HFFc6 (cell line): ENCODE measurements at regions not wholly inside any gene's neighbourhood (a gene's known extent, or its start where the extent isn't known, plus 50 kb on each side); places are given as distances from the start of the nearest gene placed in this dataset.

Experiments
- DNase-seq: peaks from one replicate; pipeline ENCODE4 v3.0.0-alpha.2; 2018
- H3K27ac Mint-ChIP-seq: 2 replicates; pipeline ENCODE4 v1.8.0; 2020; ENCODE audit warnings: mild to moderate bottlenecking, mixed read lengths
- H3K27me3 Mint-ChIP-seq: 2 replicates; pipeline ENCODE4 v1.8.0; 2021; ENCODE audit warnings: mild to moderate bottlenecking, moderate library complexity, mixed read lengths; ENCODE audit not compliant: insufficient read depth
- H3K36me3 Mint-ChIP-seq: 2 replicates; pipeline ENCODE4 v1.8.0; 2021; ENCODE audit warnings: low read depth, mixed read lengths
- H3K4me1 Mint-ChIP-seq: 2 replicates; pipeline ENCODE4 v1.8.0; 2020; ENCODE audit warnings: low read depth, mixed read lengths
- H3K4me3 Mint-ChIP-seq: 2 replicates; pipeline ENCODE4 v1.8.0; 2020; ENCODE audit warnings: mild to moderate bottlenecking, moderate library complexity, mixed read lengths
- H3K9me3 Mint-ChIP-seq: 2 replicates; pipeline ENCODE4 v1.8.0; 2020; ENCODE audit warnings: mild to moderate bottlenecking, mixed read lengths
- CTCF ChIP-seq: fragments of 200-600 bp; sonication (generic); IDR thresholded peaks from 2 replicates; pipeline ENCODE4 v1.5.0; 2021; ENCODE audit warnings: antibody characterized with exemption, mild to moderate bottlenecking

GRCh38 chr1:101086783-101087182 is 61.2 kb upstream of the DPH5 start:
- no peaks in the 10 kb centered on the region for H3K27me3 Mint-ChIP-seq
- H3K4me3 Mint-ChIP-seq, result no peak overlapping the region
- no peak for TF ChIP-seq CTCF
- DNase-seq, result no peak
- H3K36me3 Mint-ChIP-seq, result no peaks in the 10 kb centered on the region; the same call in 1 of the 2 replicates
- H3K4me1 Mint-ChIP-seq, result no peaks in the 10 kb centered on the region
- no peak overlapping the region for H3K27ac Mint-ChIP-seq
- no peaks in the 10 kb centered on the region for H3K9me3 Mint-ChIP-seq

GRCh38 chr1:101081496-101082488 is 56.2 kb upstream of the DPH5 start:
- no peaks in the 10 kb centered on the region for H3K4me1 Mint-ChIP-seq
- H3K4me3 Mint-ChIP-seq, result no peak overlapping the region
- H3K9me3 Mint-ChIP-seq, result no peaks in the 10 kb centered on the region
- peaks cover 21% of the 10 kb centered on the region for H3K36me3 Mint-ChIP-seq
- no peak for DNase-seq
- H3K27ac Mint-ChIP-seq, result no peak overlapping the region
- no peaks in the 10 kb centered on the region for H3K27me3 Mint-ChIP-seq
- TF ChIP-seq CTCF, result no peak

GRCh38 chr1:101080859-101081258 is 55.3 kb upstream of the DPH5 start:
- DNase-seq, result no peak
- H3K4me3 Mint-ChIP-seq, result no peak overlapping the region
- peaks cover 21% of the 10 kb centered on the region for H3K36me3 Mint-ChIP-seq
- no peaks in the 10 kb centered on the region for H3K4me1 Mint-ChIP-seq
- H3K27ac Mint-ChIP-seq, result no peak overlapping the region
- no peak for TF ChIP-seq CTCF
- H3K27me3 Mint-ChIP-seq, result no peaks in the 10 kb centered on the region
- no peaks in the 10 kb centered on the region for H3K9me3 Mint-ChIP-seq

GRCh38 chr1:101079341-101079740 is 53.8 kb upstream of the DPH5 start:
- Mint-ChIP-seq H3K9me3 (no peaks in the 10 kb centered on the region), H3K27me3 (no peaks in the 10 kb centered on the region)

GRCh38 chr1:101077849-101078248 is 52.3 kb upstream of the DPH5 start:
- H3K4me1 Mint-ChIP-seq, result no peaks in the 10 kb centered on the region
- no peak overlapping the region for H3K4me3 Mint-ChIP-seq
- DNase-seq, result no peak
- no peak overlapping the region for H3K27ac Mint-ChIP-seq
- no peak for TF ChIP-seq CTCF
- H3K27me3 Mint-ChIP-seq, result no peaks in the 10 kb centered on the region
- no peaks in the 10 kb centered on the region for H3K9me3 Mint-ChIP-seq
- H3K36me3 Mint-ChIP-seq, result peaks cover 21% of the 10 kb centered on the region

More at GRCh38 chr1:101079341-101079740, 53.8 kb upstream of the DPH5 start:
- Mint-ChIP-seq H3K36me3 (peaks cover 21% of the 10 kb centered on the region), H3K4me3 (no peak overlapping the region), H3K4me1 (no peaks in the 10 kb centered on the region), H3K27ac (no peak overlapping the region)
- DNase-seq, result no peak
- TF ChIP-seq CTCF, result no peak
